K562 (cell line): ENCODE measurements at regions not wholly inside any gene's neighbourhood (a gene's known extent, or its start where the extent isn't known, plus 50 kb on each side); places are given as distances from the start of the nearest gene placed in this dataset.

Experiments used
- ATAC-seq: fragments of 200-7000 bp; cut with Tn5 transposase; 3 replicates; pipeline ENCODE4 v1.9.1; 2020; ENCODE audit warnings: moderate library complexity
- BruUV-seq: library from RNA; stranded (reverse); fragments of 400-500 nt; replicated peaks from 2 replicates; lab custom pipeline; 2021; lab: Mats Ljungman, UMichigan
- CTCF ChIA-PET: fragments of 300-600 bp; formaldehyde crosslinking; extraction: SDS; loops from one replicate; lab custom pipeline; 2021; ENCODE audit warnings: low intra/inter-chr PET ratio; lab: Yijun Ruan, JAX
- POLR2A ChIA-PET: fragments of 300-600, 350-650 bp; sonication (Branson Sonifier 250); formaldehyde crosslinking; extraction: SDS; loops from one replicate; lab custom pipeline; 2021; ENCODE audit warnings: antibody characterized with exemption, inconsistent platforms; lab: Yijun Ruan, JAX
- DNase-seq, 4 experiments: peaks; one replicate each; pipeline versions ENCODE4 v3.0.0 to v3.0.0-alpha.2; 2011 to 2018; ENCODE audit warnings: low spot score in 3 of 4, mixed read lengths in 3 of 4; ENCODE audit errors: extremely low read depth in 1 of 4
- FAIRE-seq: peaks from 2 replicates; lab custom pipeline; 2011; peaks lifted over from hg19 to GRCh38; lab: Jason Lieb, UNC
- H2AFZ ChIP-seq: 2 replicates; pipeline ENCODE4 v1.6.0; 2011; ENCODE audit warnings: low read depth, low read length, control low read depth, inconsistent platforms
- H3K27ac ChIP-seq: fragments of 200-600 bp; 3 replicates; pipeline ENCODE4 v1.8.0; 2011; ENCODE audit warnings: low read depth, mild to moderate bottlenecking, control low read depth, inconsistent platforms, low read length, moderate library complexity, mixed read lengths; ENCODE audit errors: extremely low read depth
- H3K27me3 ChIP-seq, 2 experiments: fragments of 300-600 bp in 1 of 2; 2 replicates in 1 of 2; 3 replicates in 1 of 2; pipeline versions ENCODE4 v1.6.0 to v1.8.0; 2011; ENCODE audit warnings: inconsistent platforms in 2 of 2, low read length in 2 of 2, mild to moderate bottlenecking in 1 of 2, mixed read lengths in 1 of 2, moderate library complexity in 1 of 2; ENCODE audit not compliant: control insufficient read depth in 2 of 2, insufficient read depth in 2 of 2
- H3K36me3 ChIP-seq: fragments of 300-600 bp; 3 replicates; pipeline ENCODE4 v1.8.0; 2011; ENCODE audit warnings: mild to moderate bottlenecking, low read length, inconsistent platforms; ENCODE audit not compliant: control insufficient read depth, insufficient read depth
- H3K4me1 ChIP-seq, 2 experiments: fragments of 200-600 bp in 1 of 2; replicated peaks in 1 of 2; 2 replicates in 1 of 2; 3 replicates in 1 of 2; pipeline versions ENCODE4 v1.5.1 to v1.8.0; 2011; ENCODE audit warnings: inconsistent platforms in 2 of 2, low read length in 2 of 2, mild to moderate bottlenecking in 1 of 2, mixed read lengths in 1 of 2, moderate library complexity in 1 of 2; ENCODE audit not compliant: control insufficient read depth in 2 of 2, insufficient read depth in 2 of 2
- H3K4me2 ChIP-seq: 2 replicates; pipeline ENCODE4 v1.6.1; 2011; ENCODE audit warnings: low read length, control low read depth, inconsistent platforms, mixed read lengths; ENCODE audit not compliant: insufficient read depth
- H3K4me3 ChIP-seq: fragments of 200-600 bp; sonication (generic), shearing (Covaris generic); 2 replicates; pipeline ENCODE4 v1.5.1; 2016; ENCODE audit warnings: control low read depth, inconsistent platforms
- H3K79me2 ChIP-seq: fragments of 200-600 bp; 3 replicates; pipeline ENCODE4 v1.8.0; 2011; ENCODE audit warnings: low read length, inconsistent platforms; ENCODE audit not compliant: control insufficient read depth, insufficient read depth
- H3K9ac ChIP-seq, 2 experiments: 2 replicates each; pipeline versions ENCODE4 v1.6.0 to v1.6.1; 2011; ENCODE audit warnings: low read depth in 2 of 2, low read length in 2 of 2, control low read depth in 1 of 2, inconsistent platforms in 1 of 2, mild to moderate bottlenecking in 1 of 2, mixed read lengths in 1 of 2; ENCODE audit not compliant: insufficient read depth in 1 of 2
- H3K9me1 ChIP-seq: one replicate; pipeline ENCODE4 v1.6.0; 2011; ENCODE audit warnings: inconsistent platforms, mild to moderate bottlenecking, low read length, moderate library complexity; ENCODE audit not compliant: control insufficient read depth, insufficient read depth
- H3K9me3 ChIP-seq: replicated peaks from 2 replicates; pipeline ENCODE4 v1.5.1; 2011; ENCODE audit warnings: low read depth, low read length, inconsistent platforms; ENCODE audit not compliant: control insufficient read depth, insufficient read depth
- H4K20me1 ChIP-seq: replicated peaks from 2 replicates; pipeline ENCODE4 v1.6.1; 2011; ENCODE audit warnings: low read length, inconsistent platforms, mixed read lengths; ENCODE audit not compliant: control insufficient read depth, insufficient read depth
- EGR1 ChIP-seq: fragments of 450-650 bp; conservative IDR thresholded peaks from 2 replicates; pipeline ENCODE4 v1.6.1; 2017; ENCODE audit warnings: mild to moderate bottlenecking
- HNRNPLL ChIP-seq: fragments of 200-400 bp; formaldehyde crosslinking; IDR thresholded peaks from 2 replicates; pipeline ENCODE4 v1.6.1; 2017; ENCODE audit warnings: low read length, low read depth, mild to moderate bottlenecking; ENCODE audit not compliant: poor library complexity, severe bottlenecking
- NFATC3 ChIP-seq: fragments of 450-650 bp; IDR thresholded peaks from 2 replicates; pipeline ENCODE4 v1.6.1; 2017; ENCODE audit warnings: mild to moderate bottlenecking
- RBM22 ChIP-seq: fragments of 200-400 bp; formaldehyde crosslinking; IDR thresholded peaks from 2 replicates; pipeline ENCODE4 v1.6.1; 2018; ENCODE audit warnings: low read length, low read depth; ENCODE audit not compliant: poor library complexity, severe bottlenecking
- SMARCA4 ChIP-seq: fragments of 450-650 bp; IDR thresholded peaks from 2 replicates; pipeline ENCODE4 v1.6.1; 2016
- SP2 ChIP-seq: IDR thresholded peaks from 2 replicates; pipeline ENCODE4 v1.6.1; 2011; ENCODE audit warnings: mild to moderate bottlenecking, low read depth, low read length, moderate library complexity; ENCODE audit not compliant: poor library complexity, severe bottlenecking; ENCODE audit errors: extremely low read depth
- ZKSCAN3 ChIP-seq: fragments of 250-450 bp; sonication (Bioruptor Pico); IDR thresholded peaks from 2 replicates; pipeline ENCODE4 v1.4.0; 2020
- WGBS: fragments of 100-300 bp; shearing (Covaris generic); methylation state at CpG from one replicate; pipeline ENCODE4 v1.1.6; 2016; ENCODE audit warnings: low coverage, mixed read lengths; ENCODE audit not compliant: insufficient coverage; ENCODE audit errors: missing lambda C conversion rate; 5-methylcytosine and 5-hydroxymethylcytosine counted together
- in situ Hi-C: fragments of 300-500 bp; cut with MboI; formaldehyde crosslinking; loops from 4 replicates; pipeline ENCODE4 v1.15.0; 2018; ENCODE audit warnings: inconsistent platforms, mixed read lengths
- intact Hi-C: fragments of 100-400 bp; cut with micrococcal nuclease; formaldehyde crosslinking; loops from 2 replicates; pipeline ENCODE4 v1.14.2; 2022
- TF ChIP-seq, protein P1 (sequence below): IDR thresholded peaks from 2 replicates; pipeline ENCODE4 v1.6.1; 2016; ENCODE audit warnings: missing genetic modification characterization, missing compliant biosample characterization
- TF ChIP-seq, protein P2 (sequence below): fragments of 450-650 bp; IDR thresholded peaks from 2 replicates; pipeline ENCODE4 v1.7.1; 2018; ENCODE audit warnings: mild to moderate bottlenecking, low read depth; ENCODE audit not compliant: partially characterized antibody
- TF ChIP-seq, protein P3 (sequence below), 2 experiments: fragments of 450-650 bp; IDR thresholded peaks; 2 replicates each; pipeline ENCODE4 v1.6.1; 2016
- TF ChIP-seq, protein P4 (sequence below): fragments of 200-800 bp; sonication (Bioruptor generic); IDR thresholded peaks from 2 replicates; pipeline ENCODE4 v1.6.1; 2017; ENCODE audit warnings: missing genetic modification characterization, missing compliant biosample characterization

DNA sequence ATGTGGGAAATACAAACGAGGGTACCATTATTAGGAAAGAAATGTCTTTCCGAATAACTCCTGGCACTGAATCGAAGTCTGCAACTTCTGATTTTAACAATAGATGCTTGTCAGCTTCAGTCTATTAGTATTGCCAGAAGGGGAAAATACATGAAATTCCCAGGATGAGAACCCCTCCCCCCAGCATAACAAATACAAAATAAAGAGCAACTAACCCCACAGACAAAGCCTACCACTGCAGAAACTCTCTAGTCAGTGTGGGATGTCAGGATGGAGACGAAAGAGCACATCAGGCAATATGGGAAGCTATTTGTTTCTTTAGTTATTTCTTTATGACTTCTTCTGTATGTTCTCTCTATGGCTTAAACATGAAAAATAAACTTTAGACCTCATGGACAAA lies 365.0 kb upstream of the CDH2 start:
- Histone ChIP-seq H3K79me2 (no peaks in the 10 kb centered on the region), H3K4me3 (no peak overlapping the region), H3K9ac (no peak overlapping the region), H2AFZ (no peak overlapping the region), H3K4me1 (no peaks in the 10 kb centered on the region), H3K27ac (no peak overlapping the region), H3K4me2 (no peak overlapping the region), H3K9me3 (no peaks in the 10 kb centered on the region; the same call in 1 of the 2 replicates), H3K9me1 (no peaks in the 10 kb centered on the region), H3K27me3 (no peaks in the 10 kb centered on the region), H4K20me1 (no peaks in the 10 kb centered on the region), H3K36me3 (no peaks in the 10 kb centered on the region)
- CTCF ChIA-PET: no interaction called here
- POLR2A ChIA-PET: no interaction called here
- BruUV-seq: no TSS peak
- FAIRE-seq (no peak), DNase-seq (no peak), ATAC-seq (no peak)
- TF ChIP-seq, protein P1, sequence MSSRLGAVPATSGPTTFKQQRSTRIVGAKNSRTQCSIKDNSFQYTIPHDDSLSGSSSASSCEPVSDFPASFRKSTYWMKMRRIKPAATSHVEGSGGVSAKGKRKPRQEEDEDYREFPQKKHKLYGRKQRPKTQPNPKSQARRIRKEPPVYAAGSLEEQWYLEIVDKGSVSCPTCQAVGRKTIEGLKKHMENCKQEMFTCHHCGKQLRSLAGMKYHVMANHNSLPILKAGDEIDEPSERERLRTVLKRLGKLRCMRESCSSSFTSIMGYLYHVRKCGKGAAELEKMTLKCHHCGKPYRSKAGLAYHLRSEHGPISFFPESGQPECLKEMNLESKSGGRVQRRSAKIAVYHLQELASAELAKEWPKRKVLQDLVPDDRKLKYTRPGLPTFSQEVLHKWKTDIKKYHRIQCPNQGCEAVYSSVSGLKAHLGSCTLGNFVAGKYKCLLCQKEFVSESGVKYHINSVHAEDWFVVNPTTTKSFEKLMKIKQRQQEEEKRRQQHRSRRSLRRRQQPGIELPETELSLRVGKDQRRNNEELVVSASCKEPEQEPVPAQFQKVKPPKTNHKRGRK (tag): no peak
- TF ChIP-seq EGR1 (no peak), SP2 (no peak), SMARCA4 (no peak), HNRNPLL (no peak), NFATC3 (no peak), ZKSCAN3 (no peak), RBM22 (no peak)
- TF ChIP-seq, protein P2, sequence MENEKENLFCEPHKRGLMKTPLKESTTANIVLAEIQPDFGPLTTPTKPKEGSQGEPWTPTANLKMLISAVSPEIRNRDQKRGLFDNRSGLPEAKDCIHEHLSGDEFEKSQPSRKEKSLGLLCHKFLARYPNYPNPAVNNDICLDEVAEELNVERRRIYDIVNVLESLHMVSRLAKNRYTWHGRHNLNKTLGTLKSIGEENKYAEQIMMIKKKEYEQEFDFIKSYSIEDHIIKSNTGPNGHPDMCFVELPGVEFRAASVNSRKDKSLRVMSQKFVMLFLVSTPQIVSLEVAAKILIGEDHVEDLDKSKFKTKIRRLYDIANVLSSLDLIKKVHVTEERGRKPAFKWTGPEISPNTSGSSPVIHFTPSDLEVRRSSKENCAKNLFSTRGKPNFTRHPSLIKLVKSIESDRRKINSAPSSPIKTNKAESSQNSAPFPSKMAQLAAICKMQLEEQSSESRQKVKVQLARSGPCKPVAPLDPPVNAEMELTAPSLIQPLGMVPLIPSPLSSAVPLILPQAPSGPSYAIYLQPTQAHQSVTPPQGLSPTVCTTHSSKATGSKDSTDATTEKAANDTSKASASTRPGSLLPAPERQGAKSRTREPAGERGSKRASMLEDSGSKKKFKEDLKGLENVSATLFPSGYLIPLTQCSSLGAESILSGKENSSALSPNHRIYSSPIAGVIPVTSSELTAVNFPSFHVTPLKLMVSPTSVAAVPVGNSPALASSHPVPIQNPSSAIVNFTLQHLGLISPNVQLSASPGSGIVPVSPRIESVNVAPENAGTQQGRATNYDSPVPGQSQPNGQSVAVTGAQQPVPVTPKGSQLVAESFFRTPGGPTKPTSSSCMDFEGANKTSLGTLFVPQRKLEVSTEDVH: no peak
- TF ChIP-seq, protein P3, sequence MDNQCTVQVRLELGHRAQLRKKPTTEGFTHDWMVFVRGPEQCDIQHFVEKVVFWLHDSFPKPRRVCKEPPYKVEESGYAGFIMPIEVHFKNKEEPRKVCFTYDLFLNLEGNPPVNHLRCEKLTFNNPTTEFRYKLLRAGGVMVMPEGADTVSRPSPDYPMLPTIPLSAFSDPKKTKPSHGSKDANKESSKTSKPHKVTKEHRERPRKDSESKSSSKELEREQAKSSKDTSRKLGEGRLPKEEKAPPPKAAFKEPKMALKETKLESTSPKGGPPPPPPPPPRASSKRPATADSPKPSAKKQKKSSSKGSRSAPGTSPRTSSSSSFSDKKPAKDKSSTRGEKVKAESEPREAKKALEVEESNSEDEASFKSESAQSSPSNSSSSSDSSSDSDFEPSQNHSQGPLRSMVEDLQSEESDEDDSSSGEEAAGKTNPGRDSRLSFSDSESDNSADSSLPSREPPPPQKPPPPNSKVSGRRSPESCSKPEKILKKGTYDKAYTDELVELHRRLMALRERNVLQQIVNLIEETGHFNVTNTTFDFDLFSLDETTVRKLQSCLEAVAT (IDR thresholded peaks at IDR 0.05): no peak
- TF ChIP-seq, protein P4, sequence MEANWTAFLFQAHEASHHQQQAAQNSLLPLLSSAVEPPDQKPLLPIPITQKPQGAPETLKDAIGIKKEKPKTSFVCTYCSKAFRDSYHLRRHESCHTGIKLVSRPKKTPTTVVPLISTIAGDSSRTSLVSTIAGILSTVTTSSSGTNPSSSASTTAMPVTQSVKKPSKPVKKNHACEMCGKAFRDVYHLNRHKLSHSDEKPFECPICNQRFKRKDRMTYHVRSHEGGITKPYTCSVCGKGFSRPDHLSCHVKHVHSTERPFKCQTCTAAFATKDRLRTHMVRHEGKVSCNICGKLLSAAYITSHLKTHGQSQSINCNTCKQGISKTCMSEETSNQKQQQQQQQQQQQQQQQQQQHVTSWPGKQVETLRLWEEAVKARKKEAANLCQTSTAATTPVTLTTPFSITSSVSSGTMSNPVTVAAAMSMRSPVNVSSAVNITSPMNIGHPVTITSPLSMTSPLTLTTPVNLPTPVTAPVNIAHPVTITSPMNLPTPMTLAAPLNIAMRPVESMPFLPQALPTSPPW: no peak
- 0% methylated on average over 4 of the region's 4 CpGs for WGBS
- in situ Hi-C loops (no loop called here), intact Hi-C loops (no loop called here)
